ENCODE measurements at regions not wholly inside any gene's neighbourhood (a gene's known extent, or its start where the extent isn't known, plus 50 kb on each side); places are given as distances from the start of the nearest gene placed in this dataset.

DNA sequence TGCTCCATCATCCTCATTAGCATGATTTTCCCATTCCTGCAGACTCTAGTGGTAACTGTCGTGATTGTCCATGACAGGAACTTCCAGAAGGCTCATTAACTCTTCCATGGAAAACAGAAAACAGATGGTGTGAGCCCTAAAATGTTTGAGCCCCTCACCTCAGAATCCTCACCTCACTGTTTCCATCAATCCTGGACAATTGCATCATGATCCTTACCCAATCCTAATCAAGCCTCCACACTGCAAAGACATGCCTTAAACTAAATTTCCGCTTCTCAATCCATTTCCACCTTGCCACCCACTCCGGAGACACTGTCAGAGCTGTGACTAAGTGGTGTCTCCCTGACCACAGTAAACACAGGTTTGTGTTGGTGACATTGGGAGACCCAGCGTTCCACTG is 311.0 kb upstream of the JARID2 start:
- H3K36me3 Mint-ChIP-seq, result no peaks in the 10 kb centered on the region

DNA sequence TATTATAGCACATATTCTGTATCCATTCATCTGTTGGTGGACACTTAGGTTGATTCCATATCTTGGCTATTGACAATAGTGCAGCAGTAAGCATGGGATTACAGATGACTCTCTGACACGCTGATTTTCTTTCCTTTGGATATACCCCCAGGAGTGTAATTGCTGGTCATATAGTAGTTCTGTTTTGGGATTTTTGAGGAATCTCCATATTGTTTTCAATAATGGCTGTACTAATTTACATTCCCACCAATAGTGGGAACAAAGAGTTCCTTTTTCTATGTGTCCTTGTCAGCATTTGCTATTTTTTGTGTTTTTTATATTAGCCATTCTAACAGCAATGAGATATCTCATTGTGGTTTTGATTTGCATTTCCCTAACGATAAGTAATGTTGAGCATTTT is 309.0 kb upstream of the JARID2 start:
- H3K27me3 Mint-ChIP-seq, result no peaks in the 10 kb centered on the region
- H3K27ac Mint-ChIP-seq, result no peak overlapping the region
- H3K4me1 Mint-ChIP-seq, result no peaks in the 10 kb centered on the region
- no peaks in the 10 kb centered on the region for H3K36me3 Mint-ChIP-seq
- DNase-seq, result no peak
- no peak for ATAC-seq (ENCODE audit: low read depth)
- POLR2A ChIA-PET, result no interaction called here
- H3K4me3 Mint-ChIP-seq, result no peak overlapping the region
- no peaks in the 10 kb centered on the region for H3K9me3 Mint-ChIP-seq

More for the DNA sequence above, 311.0 kb upstream of the JARID2 start:
- POLR2A ChIA-PET, result no interaction called here
- H3K27me3 Mint-ChIP-seq, result no peaks in the 10 kb centered on the region
- H3K4me3 Mint-ChIP-seq, result no peak overlapping the region
- DNase-seq, result no peak
- no peaks in the 10 kb centered on the region for H3K9me3 Mint-ChIP-seq
- no peak overlapping the region for H3K27ac Mint-ChIP-seq
- H3K4me1 Mint-ChIP-seq, result no peaks in the 10 kb centered on the region
- no peak for ATAC-seq (ENCODE audit: low read depth)

DNA sequence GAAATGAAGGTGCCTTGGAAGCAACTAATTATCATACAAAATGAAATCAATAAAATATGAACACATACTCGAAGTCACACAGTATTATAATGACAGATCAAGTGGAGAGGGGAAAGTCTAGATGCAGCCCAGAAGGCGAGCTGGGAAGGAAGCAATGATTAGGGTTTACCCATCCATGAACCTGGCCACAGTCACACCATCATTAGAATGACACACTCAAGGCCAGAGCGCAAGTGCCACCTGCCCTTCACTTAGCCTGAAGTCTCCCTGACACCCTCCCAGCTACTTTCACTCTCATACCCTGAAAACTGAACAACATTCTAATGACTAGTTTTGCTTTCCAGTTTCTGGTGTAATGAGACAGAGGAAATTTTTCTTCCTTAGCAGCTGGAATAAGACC is 302.8 kb upstream of the JARID2 start:
- POLR2A ChIA-PET, result interaction anchor here (0.5 kb wide), 1 partner anchor 188 kb away, joined by 3 read pairs; no protein-coding TSS in a partner anchor
- ATAC-seq (ENCODE audit: low read depth), result no peak

DNA sequence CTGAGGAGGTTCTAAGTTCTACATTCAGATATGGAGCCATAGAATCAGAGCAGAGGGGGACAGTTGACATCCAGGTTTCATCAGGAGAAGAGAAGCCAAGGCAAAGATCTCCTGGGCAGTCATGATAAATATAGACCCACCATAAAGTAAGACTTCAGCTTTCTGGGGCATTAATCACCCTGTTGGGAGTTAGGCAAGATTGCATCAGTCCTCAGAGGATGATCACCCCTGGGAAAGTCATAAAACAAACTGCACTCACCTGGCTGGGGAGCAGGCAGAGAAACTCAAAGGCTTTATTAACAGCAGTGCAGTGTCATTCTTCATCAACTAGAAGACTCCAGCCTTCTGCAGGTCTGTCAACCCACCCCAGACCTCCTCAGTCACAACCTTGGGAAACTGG is 301.3 kb upstream of the JARID2 start:
- Mint-ChIP-seq H3K4me3 (no peak overlapping the region), H3K4me1 (no peaks in the 10 kb centered on the region), H3K36me3 (no peaks in the 10 kb centered on the region), H3K27me3 (peaks cover 2% of the 10 kb centered on the region), H3K9me3 (no peaks in the 10 kb centered on the region), H3K27ac (no peak overlapping the region)
- no peak for DNase-seq
- no peak for ATAC-seq (ENCODE audit: low read depth)
- POLR2A ChIA-PET, result no interaction called here

More for the DNA sequence above, 302.8 kb upstream of the JARID2 start:
- Mint-ChIP-seq H3K36me3 (no peaks in the 10 kb centered on the region), H3K4me3 (no peak overlapping the region), H3K4me1 (no peaks in the 10 kb centered on the region), H3K9me3 (no peaks in the 10 kb centered on the region), H3K27me3 (peaks cover 2% of the 10 kb centered on the region), H3K27ac (no peak overlapping the region)
- DNase-seq, result no peak

DNA sequence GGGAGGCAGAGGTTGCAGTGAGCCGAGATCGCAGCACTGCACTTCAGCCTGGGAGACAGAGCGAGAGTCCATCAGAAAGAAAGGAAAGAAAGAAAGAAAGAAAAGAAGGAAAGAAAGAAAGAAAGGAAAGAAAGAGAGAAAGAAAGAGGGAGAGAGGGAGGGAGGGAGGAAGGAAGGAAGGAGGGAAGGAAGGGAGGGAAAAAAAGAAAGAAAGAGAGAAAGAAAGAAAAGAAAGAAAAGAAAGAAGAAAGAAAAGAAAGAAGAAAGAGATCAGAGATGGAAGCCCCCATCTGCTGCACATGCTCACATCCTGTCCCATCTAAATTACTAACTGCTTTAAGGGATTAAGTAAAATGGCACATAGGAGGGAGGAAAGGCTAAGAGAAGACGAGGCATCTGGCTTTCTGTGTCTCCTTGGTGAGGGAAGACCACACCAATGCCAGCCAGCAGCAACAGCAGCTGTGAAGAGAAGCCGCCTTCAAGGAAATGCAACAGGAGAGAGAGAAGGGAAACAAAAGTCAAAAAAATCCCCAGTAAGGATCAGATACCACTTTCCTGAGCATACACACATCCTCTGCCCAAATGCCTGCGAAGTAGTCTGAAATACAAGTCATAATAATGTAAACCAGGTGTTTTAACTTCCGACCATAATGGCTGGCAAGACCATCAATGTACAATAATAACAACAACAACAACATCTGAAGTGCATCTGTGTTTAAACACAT is 300.2 kb upstream of the JARID2 start:
- POLR2A ChIA-PET, result no interaction called here
- no peak overlapping the region for H3K27ac Mint-ChIP-seq
- H3K27me3 Mint-ChIP-seq, result peaks cover 2% of the 10 kb centered on the region
- ATAC-seq (ENCODE audit: low read depth) (no peak), DNase-seq (no peak)
- no peak overlapping the region for H3K4me3 Mint-ChIP-seq
- no peaks in the 10 kb centered on the region for H3K4me1 Mint-ChIP-seq
- no peaks in the 10 kb centered on the region for H3K36me3 Mint-ChIP-seq
- no peaks in the 10 kb centered on the region for H3K9me3 Mint-ChIP-seq

DNA sequence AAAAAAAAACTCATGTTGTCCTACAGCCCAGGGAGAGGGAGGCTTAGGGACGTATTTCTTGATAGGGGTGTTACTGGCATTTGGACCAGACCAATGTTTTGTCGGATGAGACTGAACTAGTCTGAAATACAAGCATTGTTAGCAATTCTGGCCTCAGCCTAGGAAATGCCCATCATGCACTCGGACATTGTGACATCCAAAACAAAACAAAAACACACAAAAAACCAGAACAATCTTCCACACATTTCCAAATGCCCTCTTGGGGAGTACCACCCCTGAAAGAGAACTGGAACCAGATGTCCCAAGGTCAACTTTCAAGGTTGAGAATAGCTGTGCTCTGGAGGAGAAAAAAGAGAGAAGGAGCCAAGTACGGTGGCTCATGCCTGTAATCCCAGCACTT is 299.1 kb upstream of the JARID2 start:
- no peak overlapping the region for H3K27ac Mint-ChIP-seq
- no peak for DNase-seq
- ATAC-seq (ENCODE audit: low read depth), result no peak
- H3K4me1 Mint-ChIP-seq, result no peaks in the 10 kb centered on the region
- H3K36me3 Mint-ChIP-seq, result no peaks in the 10 kb centered on the region
- POLR2A ChIA-PET, result no interaction called here
- H3K4me3 Mint-ChIP-seq, result no peak overlapping the region
- peaks cover 2% of the 10 kb centered on the region for H3K27me3 Mint-ChIP-seq
- H3K9me3 Mint-ChIP-seq, result no peaks in the 10 kb centered on the region

DNA sequence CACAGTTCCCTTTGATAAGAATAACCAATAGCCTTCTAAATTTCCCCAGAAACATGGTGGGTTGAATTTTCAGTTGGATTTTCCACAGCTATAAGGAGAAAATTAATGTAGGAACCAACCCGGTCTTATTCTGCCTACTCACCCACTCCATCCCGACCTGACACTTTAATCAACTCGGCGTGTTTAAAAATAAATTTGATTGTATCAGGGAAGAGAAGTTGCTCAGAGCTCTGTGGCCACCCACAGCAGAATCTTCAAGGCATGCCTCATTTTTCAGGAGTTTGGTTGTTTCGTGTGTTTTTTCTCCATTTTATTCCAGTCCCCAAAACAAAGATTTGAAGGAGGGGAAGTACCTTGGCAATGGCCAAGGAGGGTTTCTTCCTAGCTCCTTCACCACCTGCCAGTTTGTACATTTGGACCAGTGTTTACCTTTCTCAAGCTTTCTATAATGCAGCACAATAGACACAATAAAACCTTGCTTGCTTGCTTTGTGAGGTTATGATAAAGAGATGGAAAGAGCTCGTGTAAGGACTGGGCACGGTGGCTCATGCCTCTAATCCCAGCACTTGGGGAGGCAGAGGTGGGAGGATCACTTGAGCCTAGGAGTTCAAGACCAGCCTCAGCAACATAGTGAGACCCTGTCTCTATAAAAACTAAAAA is 297.2 kb upstream of the JARID2 start:
- H3K4me3 Mint-ChIP-seq, result no peak overlapping the region
- POLR2A ChIA-PET, result no interaction called here
- peaks cover 1% of the 10 kb centered on the region for H3K9me3 Mint-ChIP-seq
- H3K27me3 Mint-ChIP-seq, result peaks cover 2% of the 10 kb centered on the region
- DNase-seq, result no peak
- no peak for ATAC-seq (ENCODE audit: low read depth)
- no peaks in the 10 kb centered on the region for H3K4me1 Mint-ChIP-seq
- H3K27ac Mint-ChIP-seq, result no peak overlapping the region
- no peaks in the 10 kb centered on the region for H3K36me3 Mint-ChIP-seq

DNA sequence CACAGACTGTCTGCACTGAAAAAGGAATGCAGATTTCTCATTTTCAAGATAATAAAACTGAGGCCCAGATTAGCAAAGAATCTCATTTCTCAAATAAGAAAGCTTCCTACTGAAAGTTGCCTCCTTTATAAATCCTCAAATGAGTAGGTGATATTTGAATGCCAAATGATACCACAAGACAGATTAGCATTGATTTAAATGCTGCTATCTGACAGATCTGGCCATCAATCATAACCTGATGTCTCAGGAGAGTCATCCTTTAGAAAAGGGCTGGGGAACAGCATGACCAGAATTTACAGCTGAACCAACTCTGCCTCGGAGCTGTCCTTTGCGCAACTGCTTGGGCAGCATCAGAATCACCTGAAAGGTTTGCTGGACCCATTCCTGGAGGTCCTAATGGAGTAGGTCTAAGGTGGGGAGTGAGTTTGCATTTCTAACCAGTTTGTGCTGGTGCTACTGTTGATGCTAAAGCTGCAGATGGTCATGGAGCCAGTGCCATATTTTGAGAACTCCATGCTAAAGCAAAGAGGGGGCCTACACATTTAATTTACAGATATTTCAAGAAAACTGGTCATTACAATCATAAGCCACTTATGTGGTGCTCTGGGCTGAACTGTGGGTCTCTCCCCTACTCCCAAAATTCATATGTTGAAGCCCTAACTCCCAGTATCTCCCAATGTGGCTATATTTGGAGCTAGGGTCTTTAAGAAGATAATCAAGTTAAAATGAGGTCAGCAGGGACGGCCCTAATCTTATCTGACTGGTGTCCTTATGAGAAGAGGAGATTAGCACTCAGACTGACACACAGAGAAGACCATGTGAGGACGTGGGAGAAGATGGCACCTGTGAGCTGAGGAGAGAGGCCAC is 295.5 kb upstream of the JARID2 start:
- POLR2A ChIA-PET, result no interaction called here
- Mint-ChIP-seq H3K27me3 (no peaks in the 10 kb centered on the region), H3K9me3 (peaks cover 7% of the 10 kb centered on the region), H3K4me3 (no peak overlapping the region), H3K27ac (no peak overlapping the region), H3K36me3 (peaks cover 4% of the 10 kb centered on the region), H3K4me1 (no peaks in the 10 kb centered on the region)
- ATAC-seq (ENCODE audit: low read depth), result no peak
- no peak for DNase-seq

DNA sequence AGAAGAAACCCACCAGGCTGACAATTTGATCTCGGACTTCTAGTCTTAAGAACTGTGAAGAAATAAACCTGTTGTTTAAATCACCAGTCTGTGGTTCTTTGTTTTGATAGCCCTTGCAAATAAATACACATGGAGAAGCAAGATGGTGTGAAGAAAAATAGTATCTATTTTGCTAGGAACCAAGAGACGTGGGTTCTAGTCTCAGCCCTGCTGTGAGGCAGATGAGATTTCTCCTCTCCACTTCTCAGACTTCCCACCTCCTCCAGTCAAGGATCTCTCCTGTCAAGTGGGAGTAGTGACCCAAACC is 294.9 kb upstream of the JARID2 start:
- Mint-ChIP-seq H3K27me3 (no peaks in the 10 kb centered on the region), H3K27ac (no peak overlapping the region)
- POLR2A ChIA-PET, result no interaction called here

DNA sequence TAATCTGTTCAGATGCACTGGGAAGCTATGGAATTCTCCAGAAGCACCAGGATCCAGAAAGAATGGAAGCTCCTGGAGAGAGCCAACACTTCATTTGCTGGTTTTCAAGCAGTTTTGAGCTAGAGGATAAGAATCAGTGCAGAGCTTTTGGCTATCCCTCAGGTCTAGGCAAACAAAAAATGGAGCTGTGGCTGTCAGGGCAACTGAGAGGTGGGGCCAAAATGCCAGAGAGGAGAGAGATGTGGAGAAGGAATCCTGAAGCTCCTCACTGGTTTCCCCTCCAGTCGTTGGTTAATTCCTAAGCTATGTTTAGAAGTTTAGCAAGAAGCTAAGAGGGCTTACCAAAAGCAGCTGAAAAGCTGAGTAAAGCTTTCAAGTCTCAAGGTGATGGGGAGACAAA is 294.2 kb upstream of the JARID2 start:
- Mint-ChIP-seq H3K27ac (no peak overlapping the region), H3K4me1 (no peaks in the 10 kb centered on the region), H3K36me3 (peaks cover 6% of the 10 kb centered on the region), H3K9me3 (peaks cover 10% of the 10 kb centered on the region), H3K27me3 (no peaks in the 10 kb centered on the region), H3K4me3 (no peak overlapping the region)
- DNase-seq, result no peak
- no peak for ATAC-seq (ENCODE audit: low read depth)
- POLR2A ChIA-PET, result no interaction called here

More for the DNA sequence above, 294.9 kb upstream of the JARID2 start:
- ATAC-seq (ENCODE audit: low read depth), result no peak
- H3K4me1 Mint-ChIP-seq, result no peaks in the 10 kb centered on the region
- no peak for DNase-seq
- H3K4me3 Mint-ChIP-seq, result no peak overlapping the region
- peaks cover 4% of the 10 kb centered on the region for H3K36me3 Mint-ChIP-seq
- peaks cover 7% of the 10 kb centered on the region for H3K9me3 Mint-ChIP-seq

DNA sequence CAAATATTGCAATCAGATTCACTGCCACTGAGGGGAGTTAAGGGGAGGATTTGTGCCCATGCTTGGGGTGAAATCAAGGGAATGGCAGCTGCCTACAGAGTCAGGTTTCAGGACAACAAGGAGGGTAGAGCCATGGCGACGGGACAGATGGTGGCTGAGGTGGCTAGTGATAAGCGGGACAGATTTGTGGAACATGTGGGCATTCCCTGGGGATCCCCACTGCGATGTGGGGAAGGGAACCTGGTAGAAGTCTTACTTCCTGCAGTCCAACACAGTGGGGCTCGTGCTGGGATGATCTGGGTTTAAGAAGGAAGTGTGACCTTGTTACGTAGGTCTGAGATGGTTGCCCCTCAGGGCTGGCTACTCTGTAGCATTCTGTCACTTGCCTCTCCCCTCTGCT is 292.0 kb upstream of the JARID2 start:
- H3K9me3 Mint-ChIP-seq, result peaks cover 10% of the 10 kb centered on the region
- DNase-seq (no peak), ATAC-seq (ENCODE audit: low read depth) (no peak)
- no peak overlapping the region for H3K27ac Mint-ChIP-seq
- no peak overlapping the region for H3K4me3 Mint-ChIP-seq
- POLR2A ChIA-PET, result no interaction called here
- H3K36me3 Mint-ChIP-seq, result peaks cover 6% of the 10 kb centered on the region
- H3K4me1 Mint-ChIP-seq, result no peaks in the 10 kb centered on the region
- H3K27me3 Mint-ChIP-seq, result no peaks in the 10 kb centered on the region

DNA sequence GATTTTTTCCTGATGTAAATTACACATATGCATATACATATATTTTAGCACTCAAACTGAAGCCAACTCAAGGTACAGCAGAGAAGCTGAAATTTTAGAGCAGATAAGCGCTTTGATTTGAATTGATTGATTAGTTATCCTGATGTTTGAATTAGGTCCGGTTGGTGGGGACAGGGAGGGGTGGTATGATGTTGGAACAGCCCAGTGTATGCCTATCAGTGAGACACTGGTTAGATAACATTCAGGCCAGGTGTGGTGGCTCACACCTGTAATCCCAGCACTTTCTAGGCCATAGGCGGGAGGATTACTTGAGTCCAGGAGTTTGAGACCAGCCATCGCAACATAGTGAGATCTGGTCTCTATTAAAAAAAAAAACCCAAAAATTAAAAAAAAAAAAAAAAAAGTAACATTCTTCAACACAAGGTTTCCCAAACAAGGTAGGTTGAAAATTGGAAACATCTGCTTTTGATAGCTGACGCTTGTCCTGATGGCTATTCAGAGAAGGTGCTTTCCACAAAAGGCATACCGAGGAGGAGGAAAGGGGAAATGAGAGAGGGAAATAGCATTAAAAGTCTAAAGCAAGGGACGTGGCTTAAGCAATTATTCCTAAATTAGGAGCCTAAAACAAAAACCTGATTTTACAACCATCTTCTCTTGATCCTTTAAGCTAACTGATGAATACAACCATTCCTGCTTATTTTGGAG is 288.4 kb upstream of the JARID2 start:
- Mint-ChIP-seq H3K36me3 (peaks cover 6% of the 10 kb centered on the region), H3K27ac (no peak overlapping the region), H3K4me1 (no peaks in the 10 kb centered on the region), H3K9me3 (peaks cover 10% of the 10 kb centered on the region), H3K27me3 (no peaks in the 10 kb centered on the region), H3K4me3 (no peak overlapping the region)
- ATAC-seq (ENCODE audit: low read depth) (no peak), DNase-seq (no peak)
- POLR2A ChIA-PET, result no interaction called here

DNA sequence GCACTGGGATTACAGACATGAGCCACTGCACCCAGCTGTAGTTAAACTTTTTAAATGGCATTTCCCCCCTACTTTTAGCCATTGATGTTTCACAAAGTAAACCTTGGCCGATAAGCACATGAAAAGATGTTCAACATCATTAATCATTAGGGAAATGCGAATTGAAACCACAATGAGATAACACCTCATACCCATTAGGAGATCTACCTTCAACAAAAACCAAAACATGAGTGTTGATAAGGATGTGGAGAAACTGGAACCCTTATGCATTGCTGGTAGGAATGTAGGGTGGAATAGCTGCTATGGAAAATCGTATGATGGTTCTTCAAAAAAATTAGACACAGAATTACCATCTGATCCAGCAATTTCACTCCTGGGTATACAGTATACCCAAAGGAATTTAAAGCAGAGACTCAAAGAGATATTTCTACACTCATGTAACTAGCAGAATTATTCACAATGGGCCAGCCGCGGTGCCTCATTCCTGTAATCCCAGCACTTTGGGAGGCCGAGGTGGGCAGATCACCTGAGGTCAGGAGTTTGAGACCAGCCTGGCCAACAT is 286.5 kb upstream of the JARID2 start:
- Mint-ChIP-seq H3K4me1 (no peaks in the 10 kb centered on the region), H3K4me3 (no peak overlapping the region), H3K36me3 (peaks cover 6% of the 10 kb centered on the region), H3K9me3 (peaks cover 7% of the 10 kb centered on the region), H3K27ac (no peak overlapping the region), H3K27me3 (no peaks in the 10 kb centered on the region)
- no peak for ATAC-seq (ENCODE audit: low read depth)
- DNase-seq, result no peak
- POLR2A ChIA-PET, result no interaction called here

All from activated naive CD8-positive, alpha-beta T cell treated with anti-CD3 and anti-CD28 coated beads, Interleukin-2, amount 10 ng/mL, durations not matched to agents 7 days and 5 days (primary cell).